Uterus (tissue), 2 donors: ENCODE measurements at regions not wholly inside any gene's neighbourhood (a gene's known extent, or its start where the extent isn't known, plus 50 kb on each side); places are given as distances from the start of the nearest gene placed in this dataset.

Source experiments
- CTCF ChIP-seq, 4 experiments: fragments of 200-600 bp in 2 of 4; fragments of 450-650 bp in 2 of 4; sonication (generic) in 2 of 4; IDR thresholded peaks; one replicate each; pipeline ENCODE4 v1.5.1; 2016 to 2019; ENCODE audit warnings: antibody characterized with exemption in 4 of 4, mild to moderate bottlenecking in 2 of 4, moderate library complexity in 1 of 4
- POLR2A ChIP-seq, 2 donors: fragments of 450-650 bp; IDR thresholded peaks; one replicate each; pipeline ENCODE4 v1.6.1; 2016; ENCODE audit warnings: antibody characterized with exemption in 2 of 2, mild to moderate bottlenecking in 1 of 2, moderate library complexity in 1 of 2

DNA sequence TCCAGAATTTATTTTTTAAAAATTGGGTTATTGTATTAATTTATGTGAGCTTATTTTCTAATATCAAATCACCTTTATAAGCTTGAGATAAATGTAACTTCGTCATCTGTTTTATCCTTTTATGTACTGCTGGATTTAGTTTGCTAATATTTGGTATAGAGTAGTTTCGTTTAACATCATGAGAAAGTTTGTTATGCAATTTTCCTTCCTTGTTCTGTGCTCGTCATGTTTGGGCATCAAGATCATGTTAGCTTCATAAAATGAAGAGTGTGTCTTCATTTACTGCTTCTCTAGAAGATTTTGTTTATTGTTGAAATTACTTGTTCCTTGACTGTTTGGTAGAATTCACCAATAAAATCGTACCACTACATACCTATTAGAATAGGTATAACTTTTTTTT, 262.1 kb upstream of the SATB1 start:
- TF ChIP-seq CTCF (IDR thresholded peaks at IDR 0.05) = no peak
- no peak for TF ChIP-seq POLR2A (IDR thresholded peaks at IDR 0.05)
